HG02571 (cell line): ENCODE measurements at regions not wholly inside any gene's neighbourhood (a gene's known extent, or its start where the extent isn't known, plus 50 kb on each side); places are given as distances from the start of the nearest gene placed in this dataset.
"Not testable (repeated sequence)": the region's sequence is repeated elsewhere in the genome, so short reads cannot be mapped to it uniquely, and the experiment has no call there.

Experiments
- ATAC-seq: cut with Tn5 transposase; IDR thresholded peaks from one replicate; pipeline ENCODE4 v1.9.1; 2021; ENCODE audit warnings: mild to moderate bottlenecking, moderate library complexity; ENCODE audit not compliant: unreplicated experiment

GRCh38 chr14:55803873-55804553 is 224.0 kb downstream of the KTN1 start:
- no peak for ATAC-seq

- ATAC-seq: no peak
Observed at GRCh38 chr14:55805250-55805649, 225.2 kb downstream of the KTN1 start.

- peak; percentile 72 for ATAC-seq
Observed at GRCh38 chr14:55807053-55807880, 227.3 kb downstream of the KTN1 start.

- ATAC-seq: no peak
Observed at GRCh38 chr14:55807881-55808379, 227.9 kb downstream of the KTN1 start.

GRCh38 chr14:55813630-55814029 is 233.6 kb downstream of the KTN1 start:
- no peak for ATAC-seq

- ATAC-seq: no peak
Observed at GRCh38 chr14:55814064-55814463, 234.1 kb downstream of the KTN1 start.

- ATAC-seq: no peak
Observed at GRCh38 chr14:55814873-55815272, 234.9 kb downstream of the KTN1 start.

GRCh38 chr14:55816225-55816624 is 236.2 kb downstream of the KTN1 start:
- ATAC-seq: no peak

GRCh38 chr14:55819610-55820304 is 239.8 kb downstream of the KTN1 start:
- ATAC-seq: peak; percentile 65

GRCh38 chr14:55822906-55823305 is 242.9 kb downstream of the KTN1 start:
- ATAC-seq: no peak

- ATAC-seq: no peak
Observed at GRCh38 chr14:55832122-55832911, 252.3 kb downstream of the KTN1 start.

GRCh38 chr14:55832974-55833373 is 253.0 kb downstream of the KTN1 start:
- ATAC-seq: no peak

- ATAC-seq: no peak
Observed at GRCh38 chr14:55834390-55834789, 254.4 kb downstream of the KTN1 start.

- ATAC-seq: no peak
Observed at GRCh38 chr14:55835985-55836384, 256.0 kb downstream of the KTN1 start.

- ATAC-seq: no peak
Observed at GRCh38 chr14:55837467-55837866, 257.5 kb downstream of the KTN1 start.

- ATAC-seq: no peak
Observed at GRCh38 chr14:55838529-55839052, 258.6 kb downstream of the KTN1 start.

GRCh38 chr14:55839301-55839947 is 259.4 kb downstream of the KTN1 start:
- not testable (repeated sequence) for ATAC-seq

GRCh38 chr14:55840821-55841220 is 260.8 kb downstream of the KTN1 start:
- ATAC-seq: no peak

GRCh38 chr14:55841625-55842024 is 261.6 kb downstream of the KTN1 start:
- ATAC-seq: no peak
